HL-60 (cell line): ENCODE measurements at regions not wholly inside any gene's neighbourhood (a gene's known extent, or its start where the extent isn't known, plus 50 kb on each side); places are given as distances from the start of the nearest gene placed in this dataset.

Source experiments
- DNase-seq, 2 experiments: peaks; one replicate each; pipeline ENCODE4 v3.0.0-alpha.2; 2010 to 2020; ENCODE audit warnings: low read depth in 1 of 2, low spot score in 1 of 2
- H3K27ac ChIP-seq: fragments of 250-450 bp; sonication (Bioruptor Pico); replicated peaks from 2 replicates; pipeline ENCODE4 v1.5.1; 2020; ENCODE audit warnings: mild to moderate bottlenecking, moderate library complexity
- H3K27me3 ChIP-seq: fragments of 250-450 bp; sonication (Bioruptor Pico); 2 replicates; pipeline ENCODE4 v1.5.1; 2021; ENCODE audit warnings: mild to moderate bottlenecking, moderate library complexity; ENCODE audit not compliant: insufficient read depth, poor library complexity, severe bottlenecking
- H3K4me3 ChIP-seq: replicated peaks from 2 replicates; pipeline ENCODE4 v1.5.1; 2011; ENCODE audit warnings: mild to moderate bottlenecking, control low read depth, low read length; ENCODE audit not compliant: insufficient read depth
- GABPA ChIP-seq: IDR thresholded peaks from 2 replicates; pipeline ENCODE4 v1.6.1; 2012; ENCODE audit warnings: low read depth
- POLR2AphosphoS5 ChIP-seq: IDR thresholded peaks from 2 replicates; pipeline ENCODE4 v1.6.1; 2012; ENCODE audit warnings: low read depth
- SPI1 ChIP-seq: IDR thresholded peaks from 2 replicates; pipeline ENCODE4 v1.6.1; 2012; ENCODE audit warnings: low read depth, mild to moderate bottlenecking, borderline replicate concordance
- TF ChIP-seq, protein P1 (sequence below): IDR thresholded peaks from one replicate; pipeline ENCODE4 v1.5.1; 2011; ENCODE audit warnings: low read length, control low read depth, inconsistent platforms; ENCODE audit not compliant: insufficient read depth
- TF ChIP-seq, protein P2 (sequence below): IDR thresholded peaks from 2 replicates; pipeline ENCODE4 v1.6.1; 2012; ENCODE audit warnings: low read depth; ENCODE audit not compliant: insufficient replicate concordance

DNA sequence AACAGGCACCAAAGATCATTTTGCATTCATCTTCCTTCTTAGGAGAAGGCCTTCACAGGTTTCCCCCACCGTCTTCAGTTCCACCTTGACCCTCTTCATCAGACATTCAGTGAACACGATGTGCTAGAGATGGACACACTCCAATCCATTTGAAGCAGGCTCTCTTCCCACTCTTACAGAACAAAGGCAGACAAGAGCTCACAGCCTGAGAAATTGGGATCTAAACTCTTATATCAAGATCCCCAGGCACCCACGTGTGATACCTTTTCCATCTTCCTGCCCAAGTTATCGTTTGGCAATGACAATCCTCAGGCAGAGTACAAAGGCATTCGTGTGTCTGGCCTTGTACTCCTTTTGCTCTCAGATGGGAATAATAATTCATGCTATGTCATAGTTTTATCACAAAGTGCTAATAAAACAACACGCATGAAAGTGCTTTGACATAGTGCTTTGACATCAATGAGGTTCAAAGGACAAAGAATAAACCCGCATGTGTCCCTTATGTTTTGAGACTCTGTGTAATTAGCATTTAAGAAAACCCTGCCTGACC, 369.3 kb upstream of the KLHL29 start:
- Histone ChIP-seq H3K27me3 (no peaks in the 10 kb centered on the region), H3K4me3 (no peak overlapping the region), H3K27ac (no peak overlapping the region)
- no peak for DNase-seq
- TF ChIP-seq GABPA (no peak), SPI1 (no peak), POLR2AphosphoS5 (no peak)

DNA sequence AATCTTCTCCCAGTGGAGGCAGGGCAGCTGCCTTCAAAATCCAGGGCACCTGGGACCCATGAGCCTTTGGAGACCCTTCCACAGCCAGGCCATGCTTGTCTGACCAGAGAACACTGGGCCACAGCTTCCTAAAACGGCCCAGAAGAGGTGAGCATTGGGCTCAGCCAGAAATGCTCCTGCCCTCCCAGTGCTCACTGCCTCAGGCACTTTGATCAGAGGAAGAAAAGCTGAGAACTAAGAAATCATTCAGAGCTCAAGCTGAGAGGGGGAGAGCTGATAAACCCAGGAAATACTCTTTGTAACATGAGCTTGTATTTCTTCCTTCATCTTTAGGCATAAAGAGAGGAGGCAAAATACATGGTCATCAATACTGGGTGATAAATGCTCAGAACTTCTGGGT, 365.5 kb upstream of the KLHL29 start:
- Histone ChIP-seq H3K27me3 (no peaks in the 10 kb centered on the region), H3K4me3 (no peak overlapping the region), H3K27ac (no peak overlapping the region)
- TF ChIP-seq GABPA (no peak), POLR2AphosphoS5 (no peak), SPI1 (no peak)
- TF ChIP-seq, protein P1, sequence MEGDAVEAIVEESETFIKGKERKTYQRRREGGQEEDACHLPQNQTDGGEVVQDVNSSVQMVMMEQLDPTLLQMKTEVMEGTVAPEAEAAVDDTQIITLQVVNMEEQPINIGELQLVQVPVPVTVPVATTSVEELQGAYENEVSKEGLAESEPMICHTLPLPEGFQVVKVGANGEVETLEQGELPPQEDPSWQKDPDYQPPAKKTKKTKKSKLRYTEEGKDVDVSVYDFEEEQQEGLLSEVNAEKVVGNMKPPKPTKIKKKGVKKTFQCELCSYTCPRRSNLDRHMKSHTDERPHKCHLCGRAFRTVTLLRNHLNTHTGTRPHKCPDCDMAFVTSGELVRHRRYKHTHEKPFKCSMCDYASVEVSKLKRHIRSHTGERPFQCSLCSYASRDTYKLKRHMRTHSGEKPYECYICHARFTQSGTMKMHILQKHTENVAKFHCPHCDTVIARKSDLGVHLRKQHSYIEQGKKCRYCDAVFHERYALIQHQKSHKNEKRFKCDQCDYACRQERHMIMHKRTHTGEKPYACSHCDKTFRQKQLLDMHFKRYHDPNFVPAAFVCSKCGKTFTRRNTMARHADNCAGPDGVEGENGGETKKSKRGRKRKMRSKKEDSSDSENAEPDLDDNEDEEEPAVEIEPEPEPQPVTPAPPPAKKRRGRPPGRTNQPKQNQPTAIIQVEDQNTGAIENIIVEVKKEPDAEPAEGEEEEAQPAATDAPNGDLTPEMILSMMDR, result no peak
- TF ChIP-seq, protein P2, sequence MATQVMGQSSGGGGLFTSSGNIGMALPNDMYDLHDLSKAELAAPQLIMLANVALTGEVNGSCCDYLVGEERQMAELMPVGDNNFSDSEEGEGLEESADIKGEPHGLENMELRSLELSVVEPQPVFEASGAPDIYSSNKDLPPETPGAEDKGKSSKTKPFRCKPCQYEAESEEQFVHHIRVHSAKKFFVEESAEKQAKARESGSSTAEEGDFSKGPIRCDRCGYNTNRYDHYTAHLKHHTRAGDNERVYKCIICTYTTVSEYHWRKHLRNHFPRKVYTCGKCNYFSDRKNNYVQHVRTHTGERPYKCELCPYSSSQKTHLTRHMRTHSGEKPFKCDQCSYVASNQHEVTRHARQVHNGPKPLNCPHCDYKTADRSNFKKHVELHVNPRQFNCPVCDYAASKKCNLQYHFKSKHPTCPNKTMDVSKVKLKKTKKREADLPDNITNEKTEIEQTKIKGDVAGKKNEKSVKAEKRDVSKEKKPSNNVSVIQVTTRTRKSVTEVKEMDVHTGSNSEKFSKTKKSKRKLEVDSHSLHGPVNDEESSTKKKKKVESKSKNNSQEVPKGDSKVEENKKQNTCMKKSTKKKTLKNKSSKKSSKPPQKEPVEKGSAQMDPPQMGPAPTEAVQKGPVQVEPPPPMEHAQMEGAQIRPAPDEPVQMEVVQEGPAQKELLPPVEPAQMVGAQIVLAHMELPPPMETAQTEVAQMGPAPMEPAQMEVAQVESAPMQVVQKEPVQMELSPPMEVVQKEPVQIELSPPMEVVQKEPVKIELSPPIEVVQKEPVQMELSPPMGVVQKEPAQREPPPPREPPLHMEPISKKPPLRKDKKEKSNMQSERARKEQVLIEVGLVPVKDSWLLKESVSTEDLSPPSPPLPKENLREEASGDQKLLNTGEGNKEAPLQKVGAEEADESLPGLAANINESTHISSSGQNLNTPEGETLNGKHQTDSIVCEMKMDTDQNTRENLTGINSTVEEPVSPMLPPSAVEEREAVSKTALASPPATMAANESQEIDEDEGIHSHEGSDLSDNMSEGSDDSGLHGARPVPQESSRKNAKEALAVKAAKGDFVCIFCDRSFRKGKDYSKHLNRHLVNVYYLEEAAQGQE, result no peak
- DNase-seq, result no peak

DNA sequence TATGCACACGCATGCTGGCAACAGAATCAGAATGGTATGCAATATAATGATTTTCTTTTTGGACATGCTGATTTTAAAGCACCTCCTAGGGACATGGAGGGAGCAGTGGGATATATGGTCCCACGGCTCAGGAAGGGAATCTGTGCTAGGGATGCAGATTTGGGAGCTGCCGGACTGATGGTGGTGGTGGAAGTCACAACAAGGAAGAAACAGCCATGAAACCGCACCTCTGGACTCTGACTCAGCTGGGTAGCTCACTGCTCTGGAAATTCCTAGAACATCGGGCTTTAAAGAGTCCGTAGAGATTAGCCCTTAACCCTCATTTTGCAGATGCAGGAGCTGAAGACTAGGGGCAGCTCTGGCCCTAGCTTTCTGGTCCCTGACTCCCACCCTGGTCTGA, 364.3 kb upstream of the KLHL29 start:
- no peak for TF ChIP-seq SPI1
- TF ChIP-seq, protein P1, result no peak
- no peak for TF ChIP-seq GABPA
- TF ChIP-seq POLR2AphosphoS5, result no peak
- TF ChIP-seq, protein P2, result no peak
- Histone ChIP-seq H3K27ac (no peak overlapping the region), H3K27me3 (no peaks in the 10 kb centered on the region), H3K4me3 (no peak overlapping the region)
- no peak for DNase-seq

DNA sequence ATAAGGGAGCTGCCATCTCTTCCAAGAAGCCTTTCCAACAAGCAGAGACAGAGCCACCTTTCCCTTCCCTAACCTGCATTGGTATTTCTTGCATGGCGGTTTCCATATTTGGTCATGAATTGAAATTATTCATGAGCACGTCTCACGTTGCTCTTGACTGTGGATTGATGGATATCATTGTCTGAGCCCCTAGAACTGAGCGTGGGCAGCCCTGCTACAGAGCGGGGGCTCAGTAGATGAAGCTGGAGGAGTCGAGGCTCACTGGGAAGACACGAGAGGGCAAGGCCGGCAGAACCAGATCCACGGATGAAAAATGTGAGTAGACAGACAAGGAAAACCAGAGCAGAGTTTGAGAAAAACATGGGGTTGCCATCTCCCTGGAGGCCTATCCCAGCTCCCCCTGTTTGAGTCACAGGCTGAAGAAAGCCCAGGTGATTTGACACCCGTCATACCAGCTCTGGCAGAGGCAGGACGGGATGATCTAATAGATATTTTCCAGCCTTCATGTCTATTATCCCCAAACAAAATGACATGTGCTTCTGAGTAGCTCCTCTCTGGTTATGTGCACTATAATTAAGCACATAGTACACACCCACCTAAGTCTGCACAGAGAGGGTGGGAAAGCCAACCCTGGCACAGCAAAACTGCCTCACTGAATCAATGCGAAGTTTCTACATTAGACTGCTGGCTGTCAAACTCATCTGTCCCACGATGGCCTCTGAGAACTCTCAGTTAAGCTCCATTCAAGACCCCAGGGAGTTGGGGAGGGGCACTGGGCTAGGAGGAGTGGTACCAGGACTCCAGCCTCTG, 363.5 kb upstream of the KLHL29 start:
- no peaks in the 10 kb centered on the region for H3K27me3 ChIP-seq
- TF ChIP-seq, protein P1, result no peak
- TF ChIP-seq POLR2AphosphoS5, result no peak
- TF ChIP-seq, protein P2, result no peak
- TF ChIP-seq SPI1, result no peak
- no peak for TF ChIP-seq GABPA

More for the DNA sequence above, 363.5 kb upstream of the KLHL29 start:
- DNase-seq, result no peak
- H3K27ac ChIP-seq, result no peak overlapping the region
- no peak overlapping the region for H3K4me3 ChIP-seq
